ENCODE measurements at regions not wholly inside any gene's neighbourhood (a gene's known extent, or its start where the extent isn't known, plus 50 kb on each side); places are given as distances from the start of the nearest gene placed in this dataset.

DNA sequence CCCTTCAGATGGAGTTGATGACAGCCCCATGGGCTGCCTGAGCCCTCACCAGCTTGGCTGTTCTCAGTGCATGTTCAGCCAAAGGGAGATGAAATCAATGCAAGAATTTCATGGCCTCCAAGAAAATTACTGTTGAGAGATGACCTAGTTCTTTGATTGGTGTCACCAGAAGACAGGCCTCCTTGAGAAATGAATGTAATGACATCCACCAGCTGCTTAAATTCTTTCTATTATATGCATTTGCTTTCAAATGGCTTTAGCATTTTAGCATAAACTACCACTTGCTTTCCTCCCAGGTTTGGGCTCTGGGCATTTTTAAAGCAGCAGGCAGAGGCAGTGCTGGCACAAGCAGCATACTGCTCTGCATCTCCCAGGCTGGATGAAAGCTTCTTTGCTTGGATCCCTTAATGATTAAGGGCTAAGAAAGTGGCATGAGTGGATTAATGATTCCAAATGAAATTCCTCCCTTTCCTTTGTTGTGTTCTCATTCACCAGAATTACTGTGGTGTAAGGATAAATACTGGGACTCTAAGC lies 278.4 kb downstream of the ZNF326 start:
- no peaks in the 10 kb centered on the region for H3K4me1 Mint-ChIP-seq (ENCODE audit: low read depth)
- no peak overlapping the region for H3K4me3 Mint-ChIP-seq
- H3K27me3 Mint-ChIP-seq (ENCODE audit: insufficient read depth) = no peaks in the 10 kb centered on the region
- TF ChIP-seq, protein P1, sequence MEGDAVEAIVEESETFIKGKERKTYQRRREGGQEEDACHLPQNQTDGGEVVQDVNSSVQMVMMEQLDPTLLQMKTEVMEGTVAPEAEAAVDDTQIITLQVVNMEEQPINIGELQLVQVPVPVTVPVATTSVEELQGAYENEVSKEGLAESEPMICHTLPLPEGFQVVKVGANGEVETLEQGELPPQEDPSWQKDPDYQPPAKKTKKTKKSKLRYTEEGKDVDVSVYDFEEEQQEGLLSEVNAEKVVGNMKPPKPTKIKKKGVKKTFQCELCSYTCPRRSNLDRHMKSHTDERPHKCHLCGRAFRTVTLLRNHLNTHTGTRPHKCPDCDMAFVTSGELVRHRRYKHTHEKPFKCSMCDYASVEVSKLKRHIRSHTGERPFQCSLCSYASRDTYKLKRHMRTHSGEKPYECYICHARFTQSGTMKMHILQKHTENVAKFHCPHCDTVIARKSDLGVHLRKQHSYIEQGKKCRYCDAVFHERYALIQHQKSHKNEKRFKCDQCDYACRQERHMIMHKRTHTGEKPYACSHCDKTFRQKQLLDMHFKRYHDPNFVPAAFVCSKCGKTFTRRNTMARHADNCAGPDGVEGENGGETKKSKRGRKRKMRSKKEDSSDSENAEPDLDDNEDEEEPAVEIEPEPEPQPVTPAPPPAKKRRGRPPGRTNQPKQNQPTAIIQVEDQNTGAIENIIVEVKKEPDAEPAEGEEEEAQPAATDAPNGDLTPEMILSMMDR (IDR thresholded peaks at IDR 0.05) = no peak
- peaks cover 46% of the 10 kb centered on the region for H3K9me3 Mint-ChIP-seq
- DNase-seq = no peak
- H3K27ac Mint-ChIP-seq = no peak overlapping the region
- H3K36me3 Mint-ChIP-seq (ENCODE audit: low read depth) = no peaks in the 10 kb centered on the region

DNA sequence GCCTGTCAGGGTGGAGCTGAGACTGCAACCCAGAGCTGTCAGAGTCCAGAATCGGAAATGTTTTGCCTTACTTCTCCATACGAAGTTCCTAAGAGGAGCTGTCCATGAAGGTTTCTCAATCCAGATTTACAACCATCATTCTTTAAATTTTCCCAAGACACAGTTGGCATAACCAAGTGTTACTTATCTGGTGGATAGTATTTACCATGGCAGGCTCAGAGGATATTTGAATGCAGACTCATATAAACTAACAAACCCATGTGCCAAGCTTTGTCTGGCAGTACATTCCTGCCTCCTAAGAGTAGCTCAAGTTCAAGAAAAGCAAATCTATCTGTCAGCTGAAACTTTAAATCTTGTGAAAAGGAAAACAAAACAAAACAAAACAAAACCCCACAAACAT lies 267.9 kb downstream of the ZNF326 start:
- Mint-ChIP-seq H3K4me3 (no peak overlapping the region), H3K4me1 (ENCODE audit: low read depth) (no peaks in the 10 kb centered on the region), H3K9me3 (peaks cover 42% of the 10 kb centered on the region), H3K27ac (no peak overlapping the region), H3K27me3 (ENCODE audit: insufficient read depth) (peaks cover 1% of the 10 kb centered on the region; the same call in 1 of the 2 replicates), H3K36me3 (ENCODE audit: low read depth) (no peaks in the 10 kb centered on the region)
- DNase-seq = no peak
- TF ChIP-seq, protein P1 (IDR thresholded peaks at IDR 0.05) = no peak

DNA sequence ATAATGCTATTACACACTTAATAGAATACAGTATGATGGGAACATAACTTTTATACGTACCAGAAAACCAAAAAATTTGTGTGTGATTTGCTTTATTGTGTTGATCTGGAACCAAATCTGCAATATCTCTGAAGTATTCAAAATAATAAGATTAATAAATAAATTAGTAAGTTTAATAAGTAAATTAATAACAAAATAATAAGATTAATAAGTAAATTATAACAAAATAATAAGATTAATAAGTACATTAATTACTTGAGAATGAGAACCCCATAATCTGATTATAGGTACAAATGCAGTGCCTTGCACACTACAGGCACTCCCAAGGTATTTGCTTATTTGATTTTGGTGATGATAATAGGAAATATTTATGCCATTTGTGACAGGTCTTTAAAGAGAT lies 267.4 kb downstream of the ZNF326 start:
- H3K9me3 Mint-ChIP-seq = peaks cover 47% of the 10 kb centered on the region
- H3K27me3 Mint-ChIP-seq (ENCODE audit: insufficient read depth) = peaks cover 1% of the 10 kb centered on the region; the same call in 1 of the 2 replicates
- H3K36me3 Mint-ChIP-seq (ENCODE audit: low read depth) = no peaks in the 10 kb centered on the region
- H3K4me1 Mint-ChIP-seq (ENCODE audit: low read depth) = no peaks in the 10 kb centered on the region
- no peak overlapping the region for H3K4me3 Mint-ChIP-seq
- no peak for DNase-seq
- no peak overlapping the region for H3K27ac Mint-ChIP-seq
- TF ChIP-seq, protein P1 (IDR thresholded peaks at IDR 0.05) = no peak

DNA sequence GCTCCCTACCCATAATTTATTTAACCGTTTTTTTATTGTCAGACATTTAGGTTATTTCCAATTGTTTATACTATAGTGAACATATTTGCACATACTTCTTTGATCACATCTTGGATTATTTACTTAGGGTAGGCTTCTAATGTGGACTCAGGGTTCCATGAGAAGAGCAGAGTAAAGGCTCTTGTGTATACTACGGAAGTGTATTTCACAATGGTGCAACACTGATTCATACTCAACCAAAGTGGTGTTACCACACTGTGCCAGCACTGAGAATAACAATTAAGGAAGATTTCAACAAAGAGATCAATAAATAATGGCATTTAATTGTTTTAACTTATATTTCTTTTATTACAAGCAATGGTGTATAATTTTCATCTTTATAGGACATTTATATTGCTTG lies 251.2 kb downstream of the ZNF326 start:
- no peak for DNase-seq

DNA sequence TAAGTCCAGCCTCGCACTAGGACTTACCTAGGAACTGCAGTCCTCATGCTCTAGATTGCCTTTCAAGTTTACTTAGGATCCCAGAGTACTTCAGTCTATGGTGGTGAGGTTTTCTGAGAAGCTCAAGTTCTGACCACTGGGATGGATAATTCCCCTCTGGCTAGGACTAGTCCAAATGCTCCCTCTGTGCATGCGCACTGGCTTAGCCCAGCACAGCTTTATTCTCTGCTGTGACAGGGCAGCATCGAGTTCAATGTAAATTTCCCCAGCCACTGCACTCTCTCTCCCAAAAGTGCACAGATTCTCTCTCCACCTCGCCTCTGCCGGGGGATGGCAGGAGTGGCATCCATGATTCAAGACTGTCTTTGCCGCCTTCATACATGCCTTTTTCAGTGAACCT lies 241.6 kb downstream of the ZNF326 start:
- H3K9me3 Mint-ChIP-seq = peaks cover 51% of the 10 kb centered on the region
- H3K27me3 Mint-ChIP-seq (ENCODE audit: insufficient read depth) = no peaks in the 10 kb centered on the region
- TF ChIP-seq, protein P1 (IDR thresholded peaks at IDR 0.05) = no peak
- DNase-seq = no peak
- H3K4me1 Mint-ChIP-seq (ENCODE audit: low read depth) = no peaks in the 10 kb centered on the region
- H3K27ac Mint-ChIP-seq = no peak overlapping the region
- no peak overlapping the region for H3K4me3 Mint-ChIP-seq
- 0 out of 2 replicates have a peak, but pooled peaks cover 4% of the 10 kb centered on the region for H3K36me3 Mint-ChIP-seq (ENCODE audit: low read depth)

More for the DNA sequence above, 251.2 kb downstream of the ZNF326 start:
- Mint-ChIP-seq H3K9me3 (peaks cover 39% of the 10 kb centered on the region), H3K4me1 (ENCODE audit: low read depth) (no peaks in the 10 kb centered on the region), H3K4me3 (no peak overlapping the region), H3K36me3 (ENCODE audit: low read depth) (no peaks in the 10 kb centered on the region), H3K27ac (no peak overlapping the region), H3K27me3 (ENCODE audit: insufficient read depth) (no peaks in the 10 kb centered on the region)
- TF ChIP-seq, protein P1 (IDR thresholded peaks at IDR 0.05) = no peak

DNA sequence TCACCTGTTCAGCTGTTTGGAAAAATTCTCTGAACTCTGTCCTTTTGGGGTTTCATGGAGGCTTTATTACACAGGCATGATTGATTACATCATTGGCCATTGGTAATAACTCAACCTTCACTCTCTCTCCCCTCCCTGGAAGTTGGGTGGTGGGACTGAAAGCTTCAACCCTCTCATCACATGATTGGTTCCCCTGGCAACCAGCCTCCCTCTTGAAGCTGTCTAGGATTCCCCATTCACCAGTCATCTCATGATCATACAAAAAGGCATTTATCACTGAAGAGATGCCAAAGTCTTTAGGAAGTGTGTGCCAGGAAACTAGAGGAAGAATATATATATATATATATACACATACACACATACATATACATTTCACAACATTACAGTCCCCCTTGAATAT lies 228.5 kb downstream of the ZNF326 start:
- Mint-ChIP-seq H3K36me3 (ENCODE audit: low read depth) (peaks cover 12% of the 10 kb centered on the region; the same call in 1 of the 2 replicates), H3K4me3 (no peak overlapping the region), H3K4me1 (ENCODE audit: low read depth) (no peaks in the 10 kb centered on the region), H3K9me3 (peaks cover 39% of the 10 kb centered on the region), H3K27ac (no peak overlapping the region), H3K27me3 (ENCODE audit: insufficient read depth) (no peaks in the 10 kb centered on the region)
- TF ChIP-seq, protein P1 (IDR thresholded peaks at IDR 0.05) = no peak
- no peak for DNase-seq

Data from HFFc6 (cell line).